AG08396 (cell line): ENCODE measurements at regions not wholly inside any gene's neighbourhood (a gene's known extent, or its start where the extent isn't known, plus 50 kb on each side); places are given as distances from the start of the nearest gene placed in this dataset.
"Not testable (repeated sequence)": the region's sequence is repeated elsewhere in the genome, so short reads cannot be mapped to it uniquely, and the experiment has no call there.

Experiments used
- DNase-seq: peaks from one replicate; pipeline ENCODE4 v3.0.0; 2012; ENCODE audit warnings: low spot score, mixed read lengths

- not testable (repeated sequence) for DNase-seq
Measured at GRCh38 chr17:45554479-45554878, 64.0 kb upstream of the PLEKHM1 start.

DNA sequence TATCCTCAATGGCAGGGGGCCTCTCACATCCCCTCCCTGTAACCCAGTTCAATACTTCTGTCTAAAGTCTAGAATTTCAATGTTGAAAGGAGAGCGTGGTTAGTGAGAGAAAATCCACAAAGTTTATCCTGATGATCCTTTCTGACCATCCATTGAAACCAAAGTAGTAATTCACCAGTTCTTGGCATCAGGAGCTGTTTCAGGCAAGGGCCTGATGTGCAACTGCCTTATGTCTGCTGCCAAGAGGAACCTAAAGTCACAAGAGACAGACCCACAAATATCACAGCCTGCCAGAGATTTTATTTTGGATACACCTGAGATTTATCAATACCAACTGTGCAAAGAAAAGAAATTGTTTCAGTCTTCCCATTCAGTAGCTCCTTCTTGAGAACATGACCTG is 68.3 kb upstream of the PLEKHM1 start:
- not testable (repeated sequence) for DNase-seq

- not testable (repeated sequence) for DNase-seq
Measured at GRCh38 chr17:45562868-45563267, 72.3 kb upstream of the PLEKHM1 start.

DNA sequence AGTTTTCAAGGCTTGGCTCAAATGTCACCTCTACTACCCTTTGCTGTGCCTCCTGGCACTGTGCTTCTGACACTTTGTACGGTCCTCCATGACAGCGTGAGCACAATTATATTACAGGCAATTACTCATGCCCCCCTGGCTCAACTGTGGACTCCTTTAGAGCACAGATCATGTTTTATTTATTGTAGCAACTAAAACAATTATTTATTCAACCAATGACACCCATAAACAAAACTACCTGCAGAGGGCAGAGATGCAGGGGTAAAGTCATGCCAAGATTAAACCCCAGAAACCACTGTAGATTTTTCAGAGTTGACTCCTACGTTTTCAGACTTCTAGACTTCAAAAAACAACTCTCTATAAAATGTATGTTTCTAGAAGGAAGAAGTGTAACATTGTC is 72.8 kb upstream of the PLEKHM1 start:
- DNase-seq = not testable (repeated sequence)

DNA sequence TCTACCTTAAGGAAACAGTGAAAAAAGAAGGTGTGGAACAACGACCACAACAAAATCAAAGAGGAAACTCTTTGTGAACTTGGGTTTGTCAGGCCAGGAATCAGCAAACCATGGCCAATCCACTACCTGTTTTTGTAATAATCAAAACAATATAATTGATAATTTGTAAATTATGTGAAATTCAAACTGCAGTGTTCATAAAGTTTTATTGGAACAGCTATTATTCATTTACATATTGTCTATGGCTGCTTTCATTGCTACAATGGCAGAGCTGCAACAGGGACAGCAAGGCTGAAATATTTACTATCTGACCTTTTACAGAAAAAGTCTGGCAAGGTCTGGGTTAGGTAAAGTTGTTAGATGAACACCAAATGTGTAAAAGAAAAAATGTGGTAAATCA is 77.8 kb upstream of the PLEKHM1 start:
- DNase-seq = not testable (repeated sequence)

DNA sequence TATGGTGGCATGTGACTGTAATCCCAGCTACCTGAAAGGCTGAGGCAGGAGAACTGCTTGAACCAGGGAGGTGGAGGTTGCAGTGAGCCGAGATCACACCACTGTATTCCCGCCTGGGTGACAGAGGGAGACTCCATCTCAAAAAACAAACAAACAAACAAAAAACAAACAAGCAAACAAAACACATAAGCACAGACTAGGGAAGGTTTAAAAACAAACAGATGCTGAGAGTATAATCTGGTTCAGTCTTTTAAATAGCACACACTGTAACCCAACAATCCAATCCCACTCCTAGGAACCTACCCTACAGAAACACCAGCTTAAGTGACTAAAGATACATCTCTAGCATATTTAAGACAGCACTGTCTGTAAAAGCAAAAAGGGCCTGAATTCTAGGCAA is 82.8 kb upstream of the PLEKHM1 start:
- not testable (repeated sequence) for DNase-seq

- no peak for DNase-seq
Measured at GRCh38 chr17:45573924-45574770, 83.6 kb upstream of the PLEKHM1 start.

- DNase-seq = no peak
Measured at GRCh38 chr17:45575126-45575885, 84.8 kb upstream of the PLEKHM1 start.

DNA sequence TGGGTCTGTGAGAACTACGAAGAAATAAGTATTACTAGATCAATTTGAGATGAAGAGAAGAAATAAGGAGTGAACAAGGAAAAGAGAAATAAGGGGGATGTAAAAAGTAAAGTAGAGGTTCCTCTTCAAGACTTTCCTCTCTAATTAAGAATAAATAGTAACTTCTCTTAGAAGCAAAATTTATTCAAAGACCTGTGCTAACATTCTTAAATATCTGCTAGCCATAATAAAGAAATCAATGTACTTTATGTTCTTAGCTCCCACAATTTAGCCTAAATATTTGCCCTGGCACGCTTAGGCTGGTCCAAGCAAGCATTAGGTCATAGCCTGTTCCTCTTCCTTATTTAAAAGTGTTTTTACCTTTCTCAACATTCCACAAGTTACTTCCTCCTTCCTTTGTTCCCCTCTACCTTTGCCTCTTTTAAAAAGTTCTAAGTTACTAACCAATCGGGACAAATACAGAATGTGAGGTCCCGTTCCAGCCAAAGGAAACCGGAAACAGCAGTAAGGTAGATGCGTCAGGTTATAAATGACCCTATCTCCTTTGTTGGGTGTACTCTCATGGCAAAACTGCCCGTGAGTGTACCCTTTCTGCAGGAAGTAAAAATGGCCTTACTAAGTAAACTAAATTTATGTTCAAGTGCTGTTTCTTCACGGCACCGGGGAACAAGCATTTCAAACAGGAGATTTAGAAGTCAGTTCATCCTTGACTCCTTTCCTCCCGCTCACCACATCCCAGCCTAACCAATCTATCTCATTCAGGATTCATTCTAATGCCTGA is 86.2 kb upstream of the PLEKHM1 start:
- DNase-seq = not testable (repeated sequence)

- no peak for DNase-seq
Measured at GRCh38 chr17:45577571-45578279, 87.2 kb upstream of the PLEKHM1 start.

- DNase-seq = no peak
Measured at GRCh38 chr17:45578516-45579455, 88.3 kb upstream of the PLEKHM1 start.

GRCh38 chr17:45579529-45580495 is 89.3 kb upstream of the PLEKHM1 start:
- DNase-seq = no peak

GRCh38 chr17:45580924-45581323 is 90.4 kb upstream of the PLEKHM1 start:
- no peak for DNase-seq

DNA sequence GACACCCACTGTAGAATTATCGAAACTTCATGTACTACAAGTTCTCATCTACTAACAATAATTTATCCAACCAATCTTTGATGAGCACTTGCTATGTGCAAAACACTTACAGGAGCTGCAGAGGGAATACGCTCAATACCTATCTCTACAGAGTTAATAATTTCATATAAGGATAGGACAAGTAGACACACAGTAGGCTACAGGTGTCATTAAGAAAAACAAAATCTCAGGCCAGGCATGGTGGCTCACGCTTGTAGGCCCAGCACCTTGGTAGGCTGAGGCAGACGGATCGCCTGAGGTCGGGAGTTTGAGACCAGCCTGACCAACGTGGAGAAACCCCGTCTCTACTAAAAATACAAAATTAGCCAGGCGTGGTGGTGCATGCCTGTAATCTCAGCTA is 91.3 kb upstream of the PLEKHM1 start:
- DNase-seq = no peak

DNA sequence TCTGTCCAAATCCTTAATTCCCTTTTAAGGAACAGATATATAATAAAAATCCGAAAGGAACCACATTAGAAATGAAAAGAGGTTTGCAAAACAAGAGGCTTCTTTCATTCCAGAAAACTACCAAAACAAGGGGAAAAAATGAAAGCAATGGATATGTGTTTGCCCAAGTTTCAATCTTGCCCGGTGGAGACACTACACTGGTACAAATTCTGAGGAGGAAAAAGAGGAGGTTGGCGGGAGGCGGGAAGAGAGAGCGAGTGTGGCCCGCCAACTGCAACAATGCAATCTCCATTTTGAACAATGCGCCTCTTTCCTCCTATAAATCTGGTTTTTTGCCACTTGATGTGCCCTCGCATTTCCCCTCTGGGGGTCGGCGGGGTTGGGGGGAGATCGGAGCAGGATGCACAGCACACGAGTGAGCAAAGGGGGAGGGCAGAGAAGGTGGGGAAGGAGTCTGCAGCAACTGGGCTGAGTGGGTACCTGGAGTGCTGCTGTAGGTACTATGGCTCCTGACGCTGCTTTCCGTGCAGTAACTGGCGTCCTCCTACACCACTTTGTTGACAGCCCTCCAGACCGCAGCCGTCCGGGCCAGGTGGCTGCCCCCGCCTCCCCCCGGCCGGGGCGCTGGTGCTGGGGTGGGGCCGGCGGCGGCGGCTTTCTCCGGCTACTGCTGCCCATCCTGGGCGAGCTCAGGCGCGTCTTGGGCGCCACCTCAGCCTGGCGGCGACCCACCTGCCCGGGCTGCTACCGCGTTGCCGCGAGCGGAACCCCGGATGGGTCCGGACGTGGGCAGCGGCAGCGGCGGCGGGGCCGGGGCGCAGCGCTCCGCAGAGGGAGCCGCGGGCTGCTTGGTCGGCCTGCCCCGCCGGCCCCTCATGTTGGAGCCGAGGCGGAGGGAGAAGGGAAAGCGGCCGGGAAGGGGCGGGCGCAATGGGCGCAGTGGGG is 93.8 kb upstream of the PLEKHM1 start:
- DNase-seq = peak; percentile 64

DNA sequence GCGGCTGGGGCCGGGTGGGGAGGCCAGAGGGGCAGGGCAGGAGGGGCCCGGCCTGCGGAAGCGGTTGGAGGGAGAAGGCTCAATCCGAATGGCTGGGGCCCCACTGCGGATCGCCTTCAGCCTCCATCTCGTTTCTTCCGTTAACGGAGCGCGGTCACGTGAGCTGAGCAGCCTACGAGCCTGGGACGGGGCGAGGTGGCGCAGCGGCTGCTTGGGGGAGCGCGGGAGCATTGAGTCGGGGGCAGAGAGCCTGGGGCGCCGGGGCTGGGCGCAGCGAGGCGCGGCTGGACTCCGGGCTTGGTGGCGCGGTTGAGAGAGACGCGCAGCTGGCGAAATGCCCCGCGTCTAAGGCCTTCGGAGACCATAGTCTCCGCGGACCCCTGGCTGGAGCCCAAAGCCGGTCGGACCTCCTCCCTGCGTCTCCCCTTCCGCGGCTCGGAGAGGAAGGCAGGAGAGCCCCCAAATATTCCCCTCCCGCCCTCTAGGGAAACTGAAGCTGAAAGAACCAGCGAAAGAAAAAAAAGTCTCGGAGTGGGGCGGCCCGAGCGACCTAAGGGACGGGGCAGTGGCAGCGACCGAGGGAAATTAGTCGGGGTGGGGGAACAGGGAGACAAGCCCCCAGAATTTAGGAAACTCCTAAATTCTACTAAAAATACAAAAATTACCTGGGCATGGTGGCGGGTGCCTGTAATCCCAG is 94.7 kb upstream of the PLEKHM1 start:
- peak; percentile 77 for DNase-seq

DNA sequence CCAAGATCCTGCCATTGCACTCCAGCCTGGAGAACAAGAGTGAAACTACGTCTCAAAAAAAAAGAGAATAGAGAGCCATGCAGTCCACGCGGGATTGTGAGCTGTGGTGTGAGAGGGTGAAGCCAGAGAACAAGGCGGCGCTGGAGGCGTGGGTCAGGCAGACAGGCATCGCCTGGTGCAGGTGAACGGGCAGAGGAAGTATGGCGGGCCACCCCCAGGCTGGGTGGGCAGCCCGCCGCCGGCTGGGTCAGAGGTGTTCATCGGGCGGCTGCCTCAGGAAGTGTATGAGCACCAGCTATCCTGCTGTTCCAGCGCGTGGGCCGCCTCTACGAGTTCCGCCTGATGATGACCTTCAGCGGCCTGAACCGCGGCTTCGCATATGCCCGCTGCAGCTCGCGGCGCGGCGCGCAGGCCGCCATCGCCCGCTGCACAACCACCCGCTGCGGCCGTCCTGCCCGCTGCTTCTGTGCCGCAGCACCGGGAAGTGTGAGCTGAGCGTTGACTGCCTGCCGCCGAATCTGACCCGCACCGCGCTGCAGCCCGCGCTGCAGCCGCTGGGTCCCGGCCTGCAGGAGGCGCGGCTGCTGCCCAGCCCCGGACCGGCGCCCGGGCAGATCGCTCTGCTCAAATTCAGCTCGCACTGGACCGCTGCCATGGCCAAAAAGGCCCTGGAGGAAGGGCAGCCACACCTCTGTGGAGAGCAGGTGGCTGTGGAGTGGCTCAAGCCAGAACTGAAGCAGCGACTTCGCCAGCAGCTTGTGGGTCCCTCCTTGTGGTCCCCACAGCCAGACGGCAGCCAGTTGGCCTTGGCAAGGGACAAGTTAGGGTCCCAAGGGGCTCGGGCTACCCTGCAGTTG is 95.5 kb upstream of the PLEKHM1 start:
- peak; percentile 20 for DNase-seq
